HFFc6 (cell line): ENCODE measurements at regions not wholly inside any gene's neighbourhood (a gene's known extent, or its start where the extent isn't known, plus 50 kb on each side); places are given as distances from the start of the nearest gene placed in this dataset.

Experiments used
- DNase-seq: peaks from one replicate; pipeline ENCODE4 v3.0.0-alpha.2; 2018
- H3K27ac Mint-ChIP-seq: 2 replicates; pipeline ENCODE4 v1.8.0; 2020; ENCODE audit warnings: mild to moderate bottlenecking, mixed read lengths
- H3K27me3 Mint-ChIP-seq: 2 replicates; pipeline ENCODE4 v1.8.0; 2021; ENCODE audit warnings: mild to moderate bottlenecking, moderate library complexity, mixed read lengths; ENCODE audit not compliant: insufficient read depth
- H3K36me3 Mint-ChIP-seq: 2 replicates; pipeline ENCODE4 v1.8.0; 2021; ENCODE audit warnings: low read depth, mixed read lengths
- H3K4me1 Mint-ChIP-seq: 2 replicates; pipeline ENCODE4 v1.8.0; 2020; ENCODE audit warnings: low read depth, mixed read lengths
- H3K4me3 Mint-ChIP-seq: 2 replicates; pipeline ENCODE4 v1.8.0; 2020; ENCODE audit warnings: mild to moderate bottlenecking, moderate library complexity, mixed read lengths
- H3K9me3 Mint-ChIP-seq: 2 replicates; pipeline ENCODE4 v1.8.0; 2020; ENCODE audit warnings: mild to moderate bottlenecking, mixed read lengths
- TF ChIP-seq, protein P1 (sequence below): fragments of 200-600 bp; sonication (generic); IDR thresholded peaks from 2 replicates; pipeline ENCODE4 v1.5.0; 2021; ENCODE audit warnings: antibody characterized with exemption, mild to moderate bottlenecking

DNA sequence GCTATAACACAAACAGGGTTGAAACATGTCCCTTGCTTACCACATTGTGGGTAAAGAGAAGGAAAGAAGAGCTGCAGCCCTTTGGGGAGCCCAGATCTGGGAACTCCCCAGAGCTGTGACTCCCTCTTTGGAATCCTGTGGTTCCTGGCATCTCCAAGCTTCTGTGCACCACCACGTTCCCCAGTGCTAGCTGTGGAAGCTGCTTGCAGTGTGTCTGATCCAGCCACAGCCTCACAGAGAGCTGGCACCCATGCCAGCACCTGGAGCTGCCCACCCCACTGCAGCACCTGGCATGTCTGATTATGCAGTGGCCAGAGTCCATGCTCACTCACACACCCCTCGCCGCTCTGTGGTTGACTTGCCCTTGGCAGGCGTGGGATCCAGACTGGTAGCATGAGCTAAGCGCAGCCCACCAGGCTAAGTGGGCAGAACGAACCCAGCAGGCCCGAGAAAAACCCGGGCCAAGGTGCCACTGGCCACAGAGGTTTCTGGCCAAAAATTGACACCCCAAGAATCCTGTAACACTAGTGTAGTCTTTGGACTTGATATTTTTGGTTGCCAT, 252.6 kb upstream of the KCNJ16 start:
- no peak overlapping the region for H3K4me3 Mint-ChIP-seq
- H3K27ac Mint-ChIP-seq = no peak overlapping the region
- no peak for DNase-seq

DNA sequence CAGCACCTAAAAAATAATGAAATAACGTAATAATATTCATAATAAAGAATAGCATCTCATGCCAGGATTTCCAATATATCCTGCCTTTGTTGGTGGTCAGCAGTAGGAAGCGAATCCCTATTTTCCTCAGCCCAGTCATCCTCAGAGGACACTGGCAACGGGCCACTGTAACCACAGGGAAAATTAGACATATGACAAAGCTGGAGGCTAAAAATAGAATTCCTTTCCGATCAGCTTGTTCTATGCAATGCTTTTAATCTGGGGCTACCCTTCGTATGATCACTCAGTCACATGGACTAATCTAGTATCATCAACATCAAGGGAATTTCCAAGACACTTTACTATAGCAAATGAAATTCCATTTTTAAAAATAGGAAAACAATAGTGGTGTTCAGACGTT, 246.9 kb upstream of the KCNJ16 start:
- DNase-seq = peak; percentile 40
- Mint-ChIP-seq H3K36me3 (0 out of 2 replicates have a peak, but pooled peaks cover 5% of the 10 kb centered on the region), H3K4me1 (peaks cover 20% of the 10 kb centered on the region), H3K27ac (no peak overlapping the region), H3K27me3 (no peaks in the 10 kb centered on the region), H3K4me3 (no peak overlapping the region), H3K9me3 (no peaks in the 10 kb centered on the region)
- TF ChIP-seq, protein P1, sequence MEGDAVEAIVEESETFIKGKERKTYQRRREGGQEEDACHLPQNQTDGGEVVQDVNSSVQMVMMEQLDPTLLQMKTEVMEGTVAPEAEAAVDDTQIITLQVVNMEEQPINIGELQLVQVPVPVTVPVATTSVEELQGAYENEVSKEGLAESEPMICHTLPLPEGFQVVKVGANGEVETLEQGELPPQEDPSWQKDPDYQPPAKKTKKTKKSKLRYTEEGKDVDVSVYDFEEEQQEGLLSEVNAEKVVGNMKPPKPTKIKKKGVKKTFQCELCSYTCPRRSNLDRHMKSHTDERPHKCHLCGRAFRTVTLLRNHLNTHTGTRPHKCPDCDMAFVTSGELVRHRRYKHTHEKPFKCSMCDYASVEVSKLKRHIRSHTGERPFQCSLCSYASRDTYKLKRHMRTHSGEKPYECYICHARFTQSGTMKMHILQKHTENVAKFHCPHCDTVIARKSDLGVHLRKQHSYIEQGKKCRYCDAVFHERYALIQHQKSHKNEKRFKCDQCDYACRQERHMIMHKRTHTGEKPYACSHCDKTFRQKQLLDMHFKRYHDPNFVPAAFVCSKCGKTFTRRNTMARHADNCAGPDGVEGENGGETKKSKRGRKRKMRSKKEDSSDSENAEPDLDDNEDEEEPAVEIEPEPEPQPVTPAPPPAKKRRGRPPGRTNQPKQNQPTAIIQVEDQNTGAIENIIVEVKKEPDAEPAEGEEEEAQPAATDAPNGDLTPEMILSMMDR = no peak

More for the DNA sequence above, 252.6 kb upstream of the KCNJ16 start:
- TF ChIP-seq, protein P1 = no peak
- H3K4me1 Mint-ChIP-seq = peaks cover 31% of the 10 kb centered on the region
- H3K27me3 Mint-ChIP-seq = no peaks in the 10 kb centered on the region
- no peaks in the 10 kb centered on the region for H3K9me3 Mint-ChIP-seq
- 0 out of 2 replicates have a peak, but pooled peaks cover 5% of the 10 kb centered on the region for H3K36me3 Mint-ChIP-seq

DNA sequence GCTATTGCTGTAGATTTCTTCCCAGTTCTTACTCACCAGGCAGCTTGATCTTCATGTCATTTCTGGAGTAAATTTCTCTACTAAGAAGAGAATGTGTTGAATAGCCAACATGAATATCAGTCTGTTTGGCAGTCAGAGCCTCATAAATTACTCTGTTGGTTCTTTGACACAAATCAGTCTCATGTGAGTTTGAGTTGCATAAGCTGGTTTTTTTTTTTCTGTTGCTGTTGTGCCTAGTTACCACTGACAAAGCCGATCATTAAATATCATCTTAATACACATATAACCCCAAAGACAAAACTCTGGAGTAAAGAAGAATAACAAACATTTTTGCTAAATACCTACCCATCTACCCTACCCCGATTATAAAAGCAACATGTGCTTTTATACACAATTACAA, 240.5 kb upstream of the KCNJ16 start:
- TF ChIP-seq, protein P1 = no peak
- Mint-ChIP-seq H3K9me3 (0 out of 2 replicates have a peak, but pooled peaks cover 3% of the 10 kb centered on the region), H3K36me3 (no peaks in the 10 kb centered on the region; the same call in 1 of the 2 replicates), H3K4me3 (no peak overlapping the region), H3K4me1 (peaks cover 11% of the 10 kb centered on the region), H3K27me3 (peaks cover 1% of the 10 kb centered on the region; the same call in 1 of the 2 replicates), H3K27ac (no peak overlapping the region)
- DNase-seq = no peak

DNA sequence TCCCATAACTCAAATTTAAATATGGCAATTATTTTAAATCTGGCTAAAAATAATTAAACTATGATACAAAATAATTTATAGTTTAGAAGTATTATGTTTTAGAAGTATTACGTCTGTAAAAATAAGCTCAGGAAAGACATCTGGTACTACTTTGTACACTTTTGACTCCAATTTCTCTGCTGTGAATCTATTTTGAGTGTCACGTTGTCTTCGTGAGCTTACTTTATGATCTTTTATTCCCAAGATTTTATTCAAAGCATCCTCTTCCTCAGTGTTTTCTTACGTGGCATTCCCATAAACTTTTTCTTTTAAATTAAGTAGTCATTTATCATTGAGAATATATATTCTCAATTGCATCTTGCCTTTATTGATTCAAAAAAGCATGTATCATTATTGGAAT, 223.3 kb upstream of the KCNJ16 start:
- peaks cover 5% of the 10 kb centered on the region for H3K36me3 Mint-ChIP-seq
- no peaks in the 10 kb centered on the region for H3K9me3 Mint-ChIP-seq
- H3K4me1 Mint-ChIP-seq = peaks cover 27% of the 10 kb centered on the region
- no peak overlapping the region for H3K4me3 Mint-ChIP-seq
- TF ChIP-seq, protein P1 = no peak
- H3K27ac Mint-ChIP-seq = no peak overlapping the region
- no peaks in the 10 kb centered on the region for H3K27me3 Mint-ChIP-seq
- DNase-seq = no peak

DNA sequence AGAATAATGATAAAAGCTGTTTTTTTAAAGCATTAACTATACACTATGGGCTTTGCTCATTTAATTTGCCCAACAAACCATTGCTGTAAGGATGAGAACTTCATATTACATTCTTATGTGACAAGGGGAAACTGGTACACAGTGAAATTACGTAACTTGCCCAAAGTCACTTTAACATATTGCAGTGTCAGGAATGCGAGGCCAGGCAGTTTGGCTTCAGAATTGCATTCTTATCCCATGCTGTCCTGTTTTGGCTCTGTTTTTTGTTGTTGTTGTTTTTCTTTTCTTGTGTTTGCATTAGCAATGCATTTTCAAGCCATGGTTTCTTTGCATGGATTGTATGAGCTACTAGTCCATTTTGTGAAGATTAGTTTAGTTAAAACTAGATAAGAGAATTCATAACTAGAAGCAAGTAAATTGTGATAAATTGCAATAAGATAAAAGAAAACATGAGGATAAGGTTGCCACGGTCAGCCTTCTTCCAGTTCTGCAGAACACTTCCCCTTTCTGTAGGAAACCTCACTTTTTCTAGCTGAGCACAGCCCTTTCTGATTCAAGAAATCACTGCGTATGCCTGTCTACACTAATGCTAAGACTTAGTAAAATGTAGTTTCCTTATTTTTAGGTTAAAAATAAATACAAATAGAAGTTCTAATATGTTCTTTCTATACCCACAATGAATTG, 221.3 kb upstream of the KCNJ16 start:
- no peak for DNase-seq
- Mint-ChIP-seq H3K36me3 (peaks cover 9% of the 10 kb centered on the region), H3K27ac (no peak overlapping the region), H3K4me1 (peaks cover 40% of the 10 kb centered on the region), H3K9me3 (peaks cover 4% of the 10 kb centered on the region), H3K4me3 (no peak overlapping the region), H3K27me3 (no peaks in the 10 kb centered on the region)
- TF ChIP-seq, protein P1 = no peak
